ENCODE measurements at regions not wholly inside any gene's neighbourhood (a gene's known extent, or its start where the extent isn't known, plus 50 kb on each side); places are given as distances from the start of the nearest gene placed in this dataset.

GRCh38 chr2:176689711-176690110 is 420.5 kb downstream of the MTX2 start:
- POLR2A ChIA-PET (ENCODE audit: unreplicated experiment), result no interaction called here
- CTCF ChIA-PET, result no interaction called here

GRCh38 chr2:176691471-176691870 is 422.2 kb downstream of the MTX2 start:
- Histone ChIP-seq H3K4me3 (no peak overlapping the region), H3K9me2 (ENCODE audit: insufficient read depth) (no peaks in the 10 kb centered on the region), H3F3A (ENCODE audit: insufficient read depth, low read depth) (no peaks in the 10 kb centered on the region), H3K79me2 (ENCODE audit: low read depth) (no peaks in the 10 kb centered on the region), H3K27ac (no peak overlapping the region), H3K4me1 (replicated peaks; ENCODE audit: insufficient read depth) (no peaks in the 10 kb centered on the region), H3K36me3 (ENCODE audit: low read depth) (no peaks in the 10 kb centered on the region), H2AFZ (no peak overlapping the region), H3K9me3 (ENCODE audit: insufficient read depth, low read depth) (no peaks in the 10 kb centered on the region), H3K27me3 (ENCODE audit: insufficient read depth, low read depth) (peaks cover 9% of the 10 kb centered on the region; the same call in 1 of the 2 replicates), H3K4me2 (no peak overlapping the region), H4K20me1 (ENCODE audit: insufficient read depth) (no peaks in the 10 kb centered on the region)
- no TSS peak for BruUV-seq (replicated peaks)
- DNase-seq, result no peak
- CTCF ChIA-PET, result no interaction called here
- POLR2A ChIA-PET (ENCODE audit: unreplicated experiment), result no interaction called here
- intact Hi-C loops (cut with micrococcal nuclease; ENCODE audit: unreplicated experiment), result no loop called here
- TF ChIP-seq CTCF (conservative IDR thresholded peaks at IDR 0.05) (no peak), EZH2 (IDR thresholded peaks at IDR 0.05; ENCODE audit: low read depth) (no peak)

More at GRCh38 chr2:176689711-176690110, 420.5 kb downstream of the MTX2 start:
- Histone ChIP-seq H3K4me1 (replicated peaks; ENCODE audit: insufficient read depth) (no peaks in the 10 kb centered on the region), H3K79me2 (ENCODE audit: low read depth) (no peaks in the 10 kb centered on the region), H3K27me3 (ENCODE audit: insufficient read depth, low read depth) (peaks cover 14% of the 10 kb centered on the region; the same call in 1 of the 2 replicates), H2AFZ (no peak overlapping the region), H3K36me3 (ENCODE audit: low read depth) (no peaks in the 10 kb centered on the region), H3K9me2 (ENCODE audit: insufficient read depth) (no peaks in the 10 kb centered on the region), H4K20me1 (ENCODE audit: insufficient read depth) (no peaks in the 10 kb centered on the region), H3K4me3 (no peak overlapping the region), H3K27ac (no peak overlapping the region), H3K4me2 (no peak overlapping the region), H3F3A (ENCODE audit: insufficient read depth, low read depth) (no peaks in the 10 kb centered on the region), H3K9me3 (ENCODE audit: insufficient read depth, low read depth) (no peaks in the 10 kb centered on the region)
- no peak for DNase-seq
- intact Hi-C loops (cut with micrococcal nuclease; ENCODE audit: unreplicated experiment), result no loop called here
- TF ChIP-seq CTCF (conservative IDR thresholded peaks at IDR 0.05) (no peak), EZH2 (IDR thresholded peaks at IDR 0.05; ENCODE audit: low read depth) (no peak)
- BruUV-seq (replicated peaks), result no TSS peak

GRCh38 chr2:176692533-176692932 is 423.3 kb downstream of the MTX2 start:
- H3K36me3 ChIP-seq (ENCODE audit: low read depth), result no peaks in the 10 kb centered on the region
- ChIA-PET POLR2A (ENCODE audit: unreplicated experiment) (no interaction called here), CTCF (no interaction called here)
- H3K9me3 ChIP-seq (ENCODE audit: insufficient read depth, low read depth), result no peaks in the 10 kb centered on the region
- no peaks in the 10 kb centered on the region for H3K79me2 ChIP-seq (ENCODE audit: low read depth)
- DNase-seq, result no peak
- H3K4me1 ChIP-seq (replicated peaks; ENCODE audit: insufficient read depth), result no peaks in the 10 kb centered on the region
- no peaks in the 10 kb centered on the region for H3F3A ChIP-seq (ENCODE audit: insufficient read depth, low read depth)
- TF ChIP-seq CTCF (conservative IDR thresholded peaks at IDR 0.05) (no peak), EZH2 (IDR thresholded peaks at IDR 0.05; ENCODE audit: low read depth) (no peak)
- no peak overlapping the region for H2AFZ ChIP-seq
- H3K4me2 ChIP-seq, result no peak overlapping the region
- no peak overlapping the region for H3K27ac ChIP-seq
- H3K9me2 ChIP-seq (ENCODE audit: insufficient read depth), result no peaks in the 10 kb centered on the region
- H3K27me3 ChIP-seq (ENCODE audit: insufficient read depth, low read depth), result peaks cover 8% of the 10 kb centered on the region; the same call in 1 of the 2 replicates
- no peak overlapping the region for H3K4me3 ChIP-seq
- no TSS peak for BruUV-seq (replicated peaks)
- H4K20me1 ChIP-seq (ENCODE audit: insufficient read depth), result no peaks in the 10 kb centered on the region
- intact Hi-C loops (cut with micrococcal nuclease; ENCODE audit: unreplicated experiment), result no loop called here

All from PC-9 (cell line).